T-helper 1 cell (primary cell): ENCODE measurements at regions not wholly inside any gene's neighbourhood (a gene's known extent, or its start where the extent isn't known, plus 50 kb on each side); places are given as distances from the start of the nearest gene placed in this dataset.

Experiments used
- DNase-seq, 5 donors: peaks; one replicate each; pipeline ENCODE4 v3.0.0-alpha.2; 2012 to 2020

DNA sequence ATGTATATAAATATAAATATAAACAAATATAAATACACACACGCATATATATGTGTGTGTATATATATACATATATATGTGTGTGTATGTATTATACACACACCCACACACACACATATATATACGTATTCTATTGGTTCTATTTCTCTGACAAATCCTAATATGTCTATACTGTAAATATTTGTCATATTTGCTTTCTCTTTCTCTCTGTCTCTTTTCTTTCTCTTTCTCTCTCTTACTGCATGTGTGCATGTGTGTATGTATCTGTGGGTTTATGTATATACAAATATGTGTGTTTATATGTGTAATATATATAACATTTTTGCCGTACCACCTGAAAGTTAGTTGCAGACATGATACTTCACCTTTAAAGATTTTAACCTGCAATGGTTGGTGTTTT, 174.2 kb upstream of the PLEKHG7 start:
- DNase-seq = no peak

- no peak for DNase-seq
Observed at GRCh38 chr12:92528097-92528496, 174.7 kb upstream of the PLEKHG7 start.

GRCh38 chr12:92524489-92524888, 178.3 kb upstream of the PLEKHG7 start:
- DNase-seq = no peak

GRCh38 chr12:92520511-92520910, 182.3 kb upstream of the PLEKHG7 start:
- DNase-seq = no peak

GRCh38 chr12:92519284-92519683, 183.5 kb upstream of the PLEKHG7 start:
- DNase-seq = no peak

GRCh38 chr12:92518071-92518470, 184.7 kb upstream of the PLEKHG7 start:
- no peak for DNase-seq

GRCh38 chr12:92516277-92516600, 186.6 kb upstream of the PLEKHG7 start:
- no peak for DNase-seq

DNA sequence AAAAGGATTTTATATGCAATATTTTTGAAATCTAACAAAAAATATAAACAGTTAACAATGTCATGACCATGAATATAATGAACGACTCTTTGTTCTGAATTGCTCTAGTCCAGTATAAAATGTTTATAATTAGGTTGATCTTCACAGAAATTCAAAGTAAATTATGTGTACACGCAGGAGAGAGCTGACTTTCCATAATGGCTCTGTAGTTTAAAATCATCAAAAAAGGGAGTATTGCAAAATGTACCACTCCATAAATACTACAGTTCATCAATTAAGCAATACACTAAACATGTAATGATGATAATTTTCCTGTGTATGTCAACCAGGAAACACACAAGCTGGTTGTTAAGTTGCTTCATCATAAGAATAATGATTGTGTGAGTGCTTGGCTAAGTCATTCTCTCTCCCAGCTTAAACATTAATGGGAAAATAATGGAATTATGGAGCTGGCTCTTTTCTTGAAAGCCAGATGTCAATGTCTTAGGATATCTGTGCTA, 189.5 kb upstream of the PLEKHG7 start:
- no peak for DNase-seq

- DNase-seq = no peak
Observed at GRCh38 chr12:92511786-92512185, 191.0 kb upstream of the PLEKHG7 start.

GRCh38 chr12:92509156-92509738, 193.5 kb upstream of the PLEKHG7 start:
- no peak for DNase-seq

- no peak for DNase-seq
Observed at GRCh38 chr12:92506891-92507290, 195.9 kb upstream of the PLEKHG7 start.

GRCh38 chr12:92506460-92506859, 196.3 kb upstream of the PLEKHG7 start:
- no peak for DNase-seq

DNA sequence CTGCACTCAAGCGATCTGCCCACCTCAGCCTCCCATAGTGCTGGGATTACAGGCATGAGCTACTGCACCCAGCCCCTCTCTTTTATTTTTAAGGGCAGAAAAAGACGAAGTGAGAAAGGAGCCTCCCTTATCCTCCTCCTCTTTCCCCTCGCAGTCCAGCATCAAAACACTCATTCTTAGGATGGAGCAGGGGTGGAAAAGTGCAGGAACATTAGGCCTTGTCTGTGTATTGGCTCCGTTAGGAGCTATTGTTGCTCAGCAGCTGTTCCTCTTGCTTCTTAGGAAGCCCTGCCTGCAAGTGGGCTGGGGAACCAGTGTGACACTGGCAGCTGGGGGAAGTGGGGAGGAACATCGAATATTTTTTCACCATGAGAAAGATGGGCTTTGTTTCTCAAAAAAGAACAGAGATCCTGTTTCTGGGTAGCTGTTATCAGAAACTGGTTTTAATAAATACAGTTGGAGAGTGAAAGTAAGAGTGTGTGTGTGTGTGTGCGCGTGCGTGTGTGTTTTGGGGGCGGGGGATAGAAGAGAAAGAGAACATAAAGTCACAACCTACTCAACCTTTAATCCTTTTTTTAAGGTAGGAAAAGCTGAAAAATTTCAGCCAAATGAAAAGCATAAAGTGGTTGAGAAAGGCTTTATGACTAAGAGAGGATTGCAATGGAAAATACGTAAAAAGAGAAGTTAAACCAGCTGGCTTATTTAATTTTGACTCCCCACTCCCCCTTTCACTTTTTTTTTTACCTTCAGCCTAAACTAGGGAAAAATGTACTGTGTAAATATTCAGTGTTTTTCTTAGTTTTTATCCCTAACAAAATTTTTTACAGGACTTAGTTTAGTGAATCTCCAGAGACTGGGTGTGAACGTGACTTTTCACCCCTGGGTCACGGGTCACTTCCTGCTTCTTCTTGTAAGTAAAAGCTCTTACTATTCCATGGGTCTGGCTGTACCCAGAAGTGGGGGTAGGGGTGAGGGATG, 197.2 kb upstream of the PLEKHG7 start:
- peak in 3 of 5 donors; percentile 24 to 64 (median 24) for DNase-seq

GRCh38 chr12:92504594-92504981, 198.2 kb upstream of the PLEKHG7 start:
- no peak for DNase-seq

GRCh38 chr12:92503971-92504593, 198.7 kb upstream of the PLEKHG7 start:
- no peak for DNase-seq

DNA sequence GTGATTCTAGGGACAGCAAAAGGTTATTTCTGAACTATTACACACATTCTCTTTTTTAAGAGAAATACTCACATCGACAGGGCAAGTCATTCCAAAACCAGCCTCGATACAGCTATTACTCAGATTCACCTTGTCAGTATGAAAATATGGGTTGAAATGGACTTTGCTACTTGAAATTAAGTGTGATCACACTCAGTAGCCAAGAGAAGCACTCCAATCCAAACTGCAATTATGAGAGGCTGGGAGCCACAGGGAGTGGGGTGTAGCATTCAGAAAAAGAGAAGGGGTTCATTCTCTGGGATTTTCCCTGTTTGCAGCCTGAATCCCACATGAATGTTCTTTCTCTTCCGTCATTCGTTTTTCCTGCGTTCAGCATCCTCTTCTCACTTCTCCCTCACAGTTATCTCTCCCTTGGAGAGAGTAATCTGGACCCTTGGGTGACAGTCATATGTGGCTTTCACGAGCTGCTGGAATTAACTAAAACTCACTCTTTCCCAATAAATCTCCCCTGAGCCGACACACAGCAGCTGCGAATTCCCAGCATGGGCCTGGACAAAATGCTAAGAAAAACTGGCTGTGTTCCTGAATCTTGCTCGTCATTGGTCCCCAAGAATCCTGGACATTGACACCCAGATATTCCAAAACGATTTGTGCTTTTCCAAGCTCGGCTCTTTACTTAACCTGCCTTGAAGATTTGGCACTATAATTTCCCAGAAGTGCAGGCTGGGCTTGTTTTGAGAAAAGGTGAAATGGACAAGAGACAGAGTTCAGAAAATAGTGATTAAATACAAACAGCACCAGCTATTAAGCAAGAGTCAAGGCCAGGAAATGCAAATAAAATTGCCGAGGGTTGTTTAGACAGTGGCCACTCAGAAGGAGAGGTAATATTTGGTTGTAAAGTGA, 199.5 kb upstream of the PLEKHG7 start:
- peak in 1 of 5 donors; percentile 80 for DNase-seq

GRCh38 chr12:92502417-92503028, 200.3 kb upstream of the PLEKHG7 start:
- DNase-seq = peak in 1 of 5 donors; percentile 64

DNA sequence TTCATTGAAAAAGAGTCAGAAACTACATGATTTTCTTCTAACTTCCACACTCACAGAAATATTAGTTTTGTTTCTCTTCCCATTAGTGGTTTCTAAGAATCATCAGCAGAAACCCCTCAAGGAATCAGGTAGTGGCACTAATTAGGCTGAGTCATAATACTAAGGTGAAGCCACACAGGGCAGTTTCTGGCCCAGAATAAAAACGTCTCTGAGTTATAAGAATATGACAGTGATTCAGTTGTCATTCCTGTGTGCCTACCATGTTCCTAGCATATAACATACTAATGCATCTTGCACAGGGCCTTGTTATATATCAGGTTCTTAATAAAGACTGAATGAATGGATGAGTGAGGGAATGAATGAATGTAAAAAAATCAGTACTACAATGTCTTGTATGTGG, 206.0 kb upstream of the PLEKHG7 start:
- peak in 1 of 5 donors; percentile 20 for DNase-seq

GRCh38 chr12:92495108-92495507, 207.7 kb upstream of the PLEKHG7 start:
- no peak for DNase-seq

DNA sequence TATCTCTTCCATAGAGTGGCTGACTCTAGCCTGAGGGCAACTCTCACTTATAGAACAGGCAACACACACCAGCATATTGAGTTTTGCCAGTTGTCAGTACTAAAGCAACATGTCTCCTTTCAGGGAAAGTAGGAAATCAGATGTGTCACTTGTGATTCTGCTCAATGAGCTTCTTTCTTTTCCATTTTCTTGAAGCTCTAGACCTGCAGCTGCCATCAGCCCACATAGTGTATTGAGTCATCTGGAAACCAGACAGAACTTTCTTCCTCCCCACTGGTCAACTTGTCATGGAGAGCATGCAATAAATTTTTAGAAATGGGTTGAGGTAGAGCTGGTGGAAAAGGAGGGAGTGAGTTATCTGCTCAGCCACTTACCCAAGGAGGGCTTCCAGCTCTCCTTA, 209.0 kb upstream of the PLEKHG7 start:
- no peak for DNase-seq

DNA sequence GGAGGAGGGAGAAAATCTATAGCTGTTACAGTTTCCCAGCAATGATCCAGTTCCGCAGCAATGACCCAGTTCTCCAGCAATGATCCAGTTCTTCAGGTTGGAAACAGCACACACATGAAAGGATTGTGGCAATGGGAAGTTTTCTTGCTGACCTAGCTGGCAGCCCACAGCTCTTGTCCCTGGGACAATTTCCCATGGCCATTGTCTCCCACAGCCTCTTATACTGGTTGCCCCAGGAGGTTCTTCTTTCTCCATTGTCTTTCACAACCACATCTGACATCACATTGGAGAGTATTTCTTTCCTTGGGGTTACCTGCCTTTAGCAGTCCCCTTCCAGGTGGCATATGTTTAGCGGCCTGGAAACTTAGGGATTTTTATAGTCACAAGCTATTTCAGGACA, 209.8 kb upstream of the PLEKHG7 start:
- DNase-seq = no peak

GRCh38 chr12:92492291-92492690, 210.5 kb upstream of the PLEKHG7 start:
- no peak for DNase-seq
